ENCODE measurements at regions not wholly inside any gene's neighbourhood (a gene's known extent, or its start where the extent isn't known, plus 50 kb on each side); places are given as distances from the start of the nearest gene placed in this dataset.

- Histone ChIP-seq H3K79me2 (ENCODE audit: insufficient read depth, low read length) (no peaks in the 10 kb centered on the region), H2AFZ (ENCODE audit: low read length) (no peak overlapping the region), H3K9me2 (ENCODE audit: low read depth, low read length) (no peaks in the 10 kb centered on the region), H4K20me1 (ENCODE audit: insufficient read depth, low read length) (no peaks in the 10 kb centered on the region), H3K4me3 (ENCODE audit: low read depth, low read length, poor library complexity, severe bottlenecking) (no peak overlapping the region), H3F3A (ENCODE audit: insufficient read depth, low read length) (no peaks in the 10 kb centered on the region), H3K4me2 (ENCODE audit: low read length) (no peak overlapping the region), H3K4me1 (ENCODE audit: insufficient read depth, low read length, severe bottlenecking) (no peaks in the 10 kb centered on the region), H3K9ac (ENCODE audit: low read length) (no peak overlapping the region), H3K9me3 (ENCODE audit: low read length) (no peaks in the 10 kb centered on the region), H3K27ac (ENCODE audit: low read depth, low read length, poor library complexity, severe bottlenecking) (no peak overlapping the region), H3K36me3 (ENCODE audit: insufficient read depth, low read length) (no peaks in the 10 kb centered on the region), H3K27me3 (ENCODE audit: insufficient read depth, low read length) (no peaks in the 10 kb centered on the region)
- no peak for TF ChIP-seq CTCF (IDR thresholded peaks at IDR 0.05; ENCODE audit: low read length)
- TF ChIP-seq EZH2 (IDR thresholded peaks at IDR 0.05; ENCODE audit: borderline replicate concordance, low read length): no peak
These were observed 295.6 kb downstream of the MAFB start for GRCh38 chr20:40393197-40394079.

- Histone ChIP-seq H2AFZ (ENCODE audit: low read length) (no peak overlapping the region), H3K4me1 (ENCODE audit: insufficient read depth, low read length, severe bottlenecking) (no peaks in the 10 kb centered on the region), H3K79me2 (ENCODE audit: insufficient read depth, low read length) (no peaks in the 10 kb centered on the region), H3K4me3 (ENCODE audit: low read depth, low read length, poor library complexity, severe bottlenecking) (no peak overlapping the region), H3K36me3 (ENCODE audit: insufficient read depth, low read length) (no peaks in the 10 kb centered on the region), H3K9me3 (ENCODE audit: low read length) (no peaks in the 10 kb centered on the region), H3K4me2 (ENCODE audit: low read length) (no peak overlapping the region), H3K9ac (ENCODE audit: low read length) (no peak overlapping the region), H3K27me3 (ENCODE audit: insufficient read depth, low read length) (no peaks in the 10 kb centered on the region), H3K9me2 (ENCODE audit: low read depth, low read length) (no peaks in the 10 kb centered on the region), H4K20me1 (ENCODE audit: insufficient read depth, low read length) (no peaks in the 10 kb centered on the region), H3F3A (ENCODE audit: insufficient read depth, low read length) (no peaks in the 10 kb centered on the region), H3K27ac (ENCODE audit: low read depth, low read length, poor library complexity, severe bottlenecking) (no peak overlapping the region)
- TF ChIP-seq CTCF (IDR thresholded peaks at IDR 0.05; ENCODE audit: low read length) (no peak), EZH2 (IDR thresholded peaks at IDR 0.05; ENCODE audit: borderline replicate concordance, low read length) (no peak)
These were observed 298.4 kb downstream of the MAFB start for GRCh38 chr20:40390654-40391053.

- H3K4me1 ChIP-seq (ENCODE audit: insufficient read depth, low read length, severe bottlenecking): no peaks in the 10 kb centered on the region
- H4K20me1 ChIP-seq (ENCODE audit: insufficient read depth, low read length): no peaks in the 10 kb centered on the region
- no peak overlapping the region for H3K27ac ChIP-seq (ENCODE audit: low read depth, low read length, poor library complexity, severe bottlenecking)
- no peaks in the 10 kb centered on the region for H3K9me2 ChIP-seq (ENCODE audit: low read depth, low read length)
- no peak for TF ChIP-seq CTCF (IDR thresholded peaks at IDR 0.05; ENCODE audit: low read length)
- no peak for TF ChIP-seq EZH2 (IDR thresholded peaks at IDR 0.05; ENCODE audit: borderline replicate concordance, low read length)
- no peaks in the 10 kb centered on the region for H3F3A ChIP-seq (ENCODE audit: insufficient read depth, low read length)
- H3K4me2 ChIP-seq (ENCODE audit: low read length): no peak overlapping the region
- no peaks in the 10 kb centered on the region for H3K79me2 ChIP-seq (ENCODE audit: insufficient read depth, low read length)
- H2AFZ ChIP-seq (ENCODE audit: low read length): no peak overlapping the region
- H3K9me3 ChIP-seq (ENCODE audit: low read length): no peaks in the 10 kb centered on the region
- H3K4me3 ChIP-seq (ENCODE audit: low read depth, low read length, poor library complexity, severe bottlenecking): no peak overlapping the region
- H3K9ac ChIP-seq (ENCODE audit: low read length): no peak overlapping the region
- no peaks in the 10 kb centered on the region for H3K36me3 ChIP-seq (ENCODE audit: insufficient read depth, low read length)
- H3K27me3 ChIP-seq (ENCODE audit: insufficient read depth, low read length): no peaks in the 10 kb centered on the region
These were observed 318.2 kb downstream of the MAFB start for GRCh38 chr20:40370800-40371199.
